Activated CD4-positive, alpha-beta T cell treated with anti-CD3 and anti-CD28 coated beads, Interleukin-2, amount 50 U/mL, for 16 hours (primary cell): ENCODE measurements at regions not wholly inside any gene's neighbourhood (a gene's known extent, or its start where the extent isn't known, plus 50 kb on each side); places are given as distances from the start of the nearest gene placed in this dataset.

Source experiments
- DNase-seq: peaks from one replicate; pipeline ENCODE4 v3.0.0-alpha.2; 2020

DNA sequence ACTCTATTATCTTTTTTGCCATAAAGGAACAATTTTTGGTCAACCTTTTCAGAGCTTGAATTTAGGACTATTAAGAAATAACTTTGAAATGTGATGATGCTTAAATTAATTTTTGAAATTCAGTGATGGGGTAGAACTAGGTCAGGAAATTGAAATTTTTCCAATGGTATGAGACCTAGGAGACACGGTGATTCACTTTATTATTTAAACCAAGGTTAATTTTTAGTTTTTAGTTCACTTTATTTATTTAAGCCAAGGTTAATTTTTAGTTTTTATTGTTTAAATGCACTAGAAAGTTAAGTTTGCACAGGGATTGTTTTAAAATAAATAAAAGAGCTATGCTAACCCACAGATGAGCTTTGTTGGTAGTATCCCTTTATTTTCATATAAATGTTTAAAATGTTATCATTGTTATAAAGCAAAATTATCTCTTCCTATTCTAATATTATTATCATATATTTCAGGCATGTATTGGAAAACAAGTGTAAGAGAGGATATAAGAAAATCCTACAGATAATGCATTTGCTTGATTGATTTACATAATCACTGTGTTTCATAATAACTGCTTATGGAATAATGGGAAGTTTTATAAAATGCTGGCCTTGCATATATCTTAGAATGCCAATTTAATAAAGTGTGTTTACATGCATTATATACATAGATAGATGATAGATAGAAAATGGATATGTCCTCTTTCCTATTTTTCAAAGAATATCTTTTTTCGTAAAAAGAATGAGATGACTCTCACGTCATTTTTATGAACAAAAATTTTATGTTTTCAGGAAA, 163.6 kb downstream of the HGF start:
- no peak for DNase-seq

DNA sequence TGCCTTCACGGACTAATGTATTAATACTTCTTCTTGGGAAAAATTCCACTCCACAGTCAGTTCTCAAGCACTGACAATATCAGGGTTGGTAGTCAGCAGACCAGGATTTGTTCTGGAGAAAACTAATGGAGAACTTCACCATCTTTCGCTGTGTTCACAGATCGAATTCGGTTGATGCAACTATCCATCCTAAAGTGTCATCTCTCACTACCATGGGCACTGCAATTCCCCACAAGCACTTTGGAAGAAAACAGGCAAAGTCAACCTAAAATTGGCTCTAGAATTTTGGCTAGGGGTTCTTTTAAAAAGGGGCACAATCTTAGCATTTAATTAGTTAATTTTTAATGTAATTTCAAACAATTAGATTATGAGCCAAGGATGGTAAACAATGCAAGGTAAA, 164.4 kb downstream of the HGF start:
- no peak for DNase-seq

DNA sequence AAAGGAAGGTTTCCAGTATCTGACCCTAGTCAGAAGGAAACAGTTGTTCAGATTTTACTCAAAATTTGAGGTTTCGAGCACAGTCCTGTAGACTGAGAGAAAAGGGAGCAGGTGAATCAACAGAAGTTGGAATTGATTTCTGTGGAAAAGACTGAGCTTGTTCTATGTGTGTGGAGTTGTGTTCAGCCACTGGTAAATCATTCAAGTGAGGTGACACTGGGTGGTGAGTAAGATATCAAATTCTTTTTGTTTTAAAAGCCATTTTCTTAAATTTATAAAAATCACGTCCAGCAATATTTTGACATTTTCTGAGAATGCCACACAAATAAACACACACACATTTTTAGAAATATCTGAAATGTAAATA, 165.1 kb downstream of the HGF start:
- no peak for DNase-seq

DNA sequence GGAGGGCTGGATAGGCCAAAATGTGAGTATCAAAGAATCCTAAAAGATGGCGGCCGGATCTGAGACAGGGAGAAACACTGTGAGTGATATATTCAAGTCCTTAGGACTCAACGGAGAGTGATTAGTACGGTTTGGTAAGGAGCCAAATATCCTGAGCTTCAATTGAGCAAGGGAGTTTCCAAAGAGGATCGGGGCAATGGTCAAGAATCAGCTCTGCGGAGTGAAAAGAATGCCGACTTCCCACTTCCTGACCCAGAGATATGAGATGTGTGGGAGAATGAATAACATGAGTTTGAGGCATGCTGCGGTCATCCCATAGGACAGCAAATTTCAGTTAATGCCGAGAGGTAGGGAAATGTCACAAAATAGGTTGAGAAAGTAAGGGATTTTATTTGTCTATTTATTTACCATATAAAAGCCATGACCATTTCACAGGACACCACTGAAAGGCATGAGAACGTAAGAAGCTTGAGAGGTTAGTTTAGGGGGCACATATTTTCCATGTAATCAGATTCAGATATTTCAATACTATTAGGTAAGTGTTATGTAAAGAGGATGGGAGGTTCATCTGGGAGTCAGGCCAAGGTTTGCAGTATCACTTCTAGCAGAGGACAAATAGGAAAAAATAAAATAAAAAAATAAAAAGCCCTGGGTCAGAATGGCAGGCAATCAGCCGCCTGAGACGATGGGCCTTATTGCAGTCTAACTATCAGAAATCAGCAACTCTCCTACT, 165.6 kb downstream of the HGF start:
- DNase-seq = no peak

DNA sequence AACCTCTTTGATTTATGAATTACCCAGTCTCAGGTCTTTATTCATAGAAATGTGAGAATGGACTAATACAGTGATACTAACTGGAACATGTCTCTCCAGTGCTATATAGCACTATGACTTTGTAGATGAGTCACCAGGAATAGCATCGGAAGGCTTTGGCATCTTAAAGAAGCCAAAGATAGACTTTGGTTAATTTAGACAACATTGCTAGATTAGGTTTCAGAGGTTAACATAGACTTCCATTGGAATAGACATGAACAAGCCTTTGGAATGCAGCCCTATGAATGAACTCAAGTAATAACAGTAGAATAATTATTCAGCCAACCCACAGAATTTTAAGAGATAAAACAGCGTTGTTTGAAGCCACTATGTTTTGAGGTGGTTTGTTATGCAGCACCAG, 169.2 kb downstream of the HGF start:
- no peak for DNase-seq

DNA sequence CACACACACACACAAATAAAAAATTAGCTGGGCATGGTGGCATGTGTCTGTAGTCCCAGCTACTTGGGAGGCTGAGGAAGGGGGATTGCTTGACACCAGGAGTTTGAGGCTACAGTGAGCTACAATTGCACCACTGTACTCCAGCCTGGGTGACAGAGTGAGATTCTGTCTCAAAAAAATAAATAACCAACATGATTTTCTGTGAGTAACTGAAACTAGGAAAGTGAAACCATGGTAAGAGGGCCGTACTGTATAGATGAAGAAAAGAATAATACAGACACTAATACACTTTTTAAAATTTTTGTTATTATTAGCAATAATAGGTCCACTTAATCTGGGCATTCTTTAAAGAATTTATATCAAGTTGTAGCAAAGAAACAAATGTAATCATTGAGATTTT, 170.9 kb downstream of the HGF start:
- DNase-seq = no peak

DNA sequence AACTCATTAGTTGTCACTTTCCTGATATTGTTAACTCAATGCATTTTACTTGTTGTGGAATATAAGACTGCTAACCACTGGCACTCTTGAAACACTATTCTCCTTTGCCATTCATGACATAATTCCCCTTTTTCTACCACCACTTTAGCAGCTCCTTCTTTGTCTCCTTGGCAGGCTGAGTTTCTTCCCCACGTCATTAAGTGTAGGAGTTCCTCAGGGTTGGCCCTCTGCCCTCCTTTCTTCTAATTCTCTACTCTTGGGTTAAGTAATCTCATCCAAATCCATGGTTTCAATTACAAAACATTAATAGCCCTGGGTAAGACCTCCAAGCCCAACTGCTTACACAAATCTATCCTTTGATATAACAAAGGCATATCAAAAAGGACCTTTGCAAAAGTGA, 175.1 kb downstream of the HGF start:
- no peak for DNase-seq

DNA sequence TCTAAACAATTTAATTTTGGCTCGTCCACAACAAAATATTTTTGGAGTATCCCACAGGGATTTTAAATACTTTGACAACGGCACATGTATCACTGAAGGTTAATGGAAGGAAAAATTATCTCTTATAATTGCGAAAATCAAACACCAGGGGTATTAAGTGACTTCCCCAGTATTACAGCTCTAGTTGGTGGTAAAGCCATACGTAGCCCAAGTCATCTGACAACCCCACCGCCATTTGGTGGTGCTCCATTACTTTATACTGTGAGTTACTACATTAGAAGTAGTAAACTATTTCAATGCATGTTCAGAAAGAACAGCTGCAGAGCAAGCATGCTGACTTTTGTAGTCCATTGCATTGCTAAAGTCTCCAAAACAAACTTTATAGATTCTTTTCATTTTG, 179.7 kb downstream of the HGF start:
- DNase-seq = no peak

DNA sequence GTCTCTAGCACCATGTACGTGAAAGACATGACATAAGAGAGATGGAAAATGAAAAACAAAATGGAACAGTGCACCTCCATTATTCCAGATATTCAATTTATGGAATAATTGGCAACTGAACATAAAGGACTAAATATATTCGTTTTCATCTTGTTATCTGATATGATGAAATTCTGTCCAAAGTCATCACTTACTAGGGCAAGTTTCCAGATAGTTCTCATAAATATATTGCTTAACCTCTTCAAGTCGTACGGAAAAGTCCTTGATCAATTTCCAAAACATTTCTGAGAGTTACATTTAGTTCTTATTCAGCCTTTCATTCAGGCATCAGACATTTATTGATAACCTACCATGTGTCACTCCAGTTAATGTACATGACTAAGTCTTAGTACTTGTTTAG, 185.2 kb downstream of the HGF start:
- no peak for DNase-seq

DNA sequence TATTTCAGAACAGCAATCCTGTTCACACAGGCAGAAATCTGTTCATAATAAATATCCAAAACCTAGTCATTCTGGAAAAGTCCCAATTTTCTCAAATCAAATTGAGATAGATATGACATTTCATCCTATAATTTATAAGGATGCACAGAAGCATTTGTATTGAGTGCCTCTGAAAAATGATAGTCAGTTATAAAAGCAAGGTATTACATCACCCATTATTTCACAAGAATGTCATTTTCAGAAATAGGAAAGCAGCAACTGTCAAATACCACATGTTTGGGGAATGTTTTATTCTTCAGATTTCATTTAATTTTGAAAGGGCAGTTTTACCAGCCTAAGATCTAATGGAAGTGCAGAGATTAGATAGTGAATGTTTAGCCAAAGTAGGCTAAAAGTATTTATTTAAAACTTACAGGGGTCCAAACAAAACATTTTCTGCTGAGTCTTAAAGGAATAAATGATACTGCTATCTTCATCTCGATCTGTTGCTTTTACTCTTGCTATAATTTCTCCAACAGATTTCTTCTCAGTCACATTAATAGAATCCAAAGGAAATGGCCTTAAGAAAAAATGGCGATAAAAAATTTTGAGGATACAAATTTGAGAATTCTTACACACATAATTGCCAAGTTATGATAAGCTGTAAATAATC, 185.8 kb downstream of the HGF start:
- DNase-seq = no peak

DNA sequence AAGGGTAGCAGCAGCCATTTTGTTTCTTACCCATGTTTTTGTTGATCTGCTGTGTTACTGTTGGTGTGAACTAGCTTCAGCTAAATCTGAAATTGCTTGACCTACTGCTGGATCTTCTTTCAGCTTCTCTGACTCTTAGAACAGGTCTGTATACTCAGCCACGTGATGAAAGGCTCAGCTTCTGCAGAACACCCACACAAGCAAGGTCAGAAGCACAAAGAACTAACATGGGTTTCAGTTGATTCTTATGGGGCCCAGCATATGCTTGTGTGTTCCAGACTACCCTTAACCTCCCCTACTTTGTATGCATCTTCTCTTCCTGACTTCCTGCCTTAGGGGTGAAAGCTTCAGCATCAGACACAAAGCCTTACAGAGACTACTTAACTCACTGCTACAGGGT, 186.8 kb downstream of the HGF start:
- DNase-seq = no peak

DNA sequence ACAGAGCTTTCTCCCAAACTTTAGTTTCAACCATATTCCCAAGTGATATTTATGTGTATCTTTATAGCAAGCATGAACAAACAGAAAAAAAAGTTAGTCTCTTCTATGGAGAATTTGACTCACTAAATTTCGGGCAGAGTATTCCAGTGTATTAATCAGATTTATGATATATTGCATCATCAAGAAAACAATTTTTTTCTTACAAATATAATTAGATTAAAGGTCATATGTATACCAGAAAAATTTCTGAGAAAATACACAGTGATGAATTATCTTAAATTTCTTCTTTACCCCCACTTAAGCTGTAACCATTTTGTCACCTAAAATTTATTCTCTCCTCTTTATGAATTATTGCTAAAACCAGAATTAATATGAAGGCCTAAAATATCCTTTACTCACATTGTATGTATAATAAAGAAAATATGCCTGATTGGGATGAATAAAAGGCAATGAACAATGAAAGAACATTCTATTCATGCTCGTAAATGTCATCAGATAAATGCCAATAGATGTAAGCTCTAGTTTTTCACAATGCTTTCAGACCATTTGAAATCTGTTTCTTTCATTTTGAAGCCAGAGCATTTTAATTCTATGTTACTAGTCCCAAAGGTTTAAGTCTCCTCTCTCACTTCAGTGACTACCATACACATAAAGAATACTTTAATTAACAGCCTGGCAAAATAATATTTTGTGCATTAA, 192.1 kb downstream of the HGF start:
- no peak for DNase-seq

DNA sequence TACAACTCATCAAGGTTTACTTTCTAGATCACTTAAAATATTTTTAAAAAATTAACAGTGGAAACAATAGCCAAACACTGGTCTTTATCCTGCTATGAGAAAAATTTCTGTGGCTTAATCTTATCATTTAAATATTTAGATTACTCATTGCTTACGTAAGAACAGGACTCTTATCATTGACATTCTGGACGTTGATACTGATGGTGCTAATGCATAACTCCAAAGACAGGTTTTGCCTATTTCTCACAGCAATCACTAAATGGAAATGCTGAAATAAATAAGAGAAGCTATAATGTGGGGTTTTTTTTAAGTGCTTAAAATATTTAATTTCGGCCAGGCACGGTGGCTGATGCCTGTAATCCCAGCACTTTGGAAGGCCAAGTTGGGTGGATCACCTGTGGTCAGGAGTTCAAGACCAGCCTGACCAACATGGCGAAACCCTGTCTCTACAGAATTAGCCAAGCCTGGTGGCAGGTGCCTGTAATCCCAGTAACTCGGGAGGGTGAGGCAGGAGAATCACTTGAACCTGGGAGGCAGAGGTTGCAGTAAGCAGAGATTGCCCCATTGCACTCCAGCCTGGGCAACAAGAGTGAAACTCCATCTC, 195.0 kb downstream of the HGF start:
- no peak for DNase-seq

DNA sequence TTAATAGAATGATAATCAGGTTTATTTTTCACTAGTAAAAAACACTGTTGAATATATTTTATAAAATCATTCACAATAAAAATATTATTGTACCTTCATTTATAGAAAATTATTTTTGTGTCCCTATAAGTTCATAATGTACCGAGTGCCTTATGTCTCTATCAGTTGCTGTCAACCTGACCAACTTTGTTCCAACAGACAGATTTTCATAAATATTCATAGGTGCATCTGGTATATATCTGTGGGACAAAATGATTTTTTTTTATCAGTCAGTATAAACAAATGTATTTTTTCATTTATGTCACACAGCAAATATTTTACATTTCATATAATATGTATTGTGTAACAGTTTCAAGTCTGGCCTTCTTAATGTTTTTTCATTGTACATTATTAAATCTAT, 195.9 kb downstream of the HGF start:
- DNase-seq = no peak

DNA sequence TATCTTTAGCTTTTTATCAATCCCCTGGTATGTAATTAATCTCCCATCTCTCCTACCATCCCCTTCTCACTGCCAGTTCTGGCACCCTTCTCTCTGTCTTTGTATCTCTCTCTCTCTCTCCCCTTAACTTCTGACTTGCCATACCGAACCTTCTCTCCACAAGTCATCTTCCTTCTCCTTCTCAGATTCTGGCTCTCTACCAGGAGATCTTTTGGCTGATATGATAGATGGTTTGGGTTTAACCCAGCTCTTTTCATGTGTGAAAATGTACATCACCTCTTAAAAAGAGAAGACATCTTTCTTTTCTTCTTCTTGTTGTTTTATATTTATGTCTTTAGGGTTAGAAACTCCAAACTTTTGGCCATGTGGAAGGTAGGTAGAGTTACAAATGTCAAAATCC, 196.7 kb downstream of the HGF start:
- DNase-seq = no peak

DNA sequence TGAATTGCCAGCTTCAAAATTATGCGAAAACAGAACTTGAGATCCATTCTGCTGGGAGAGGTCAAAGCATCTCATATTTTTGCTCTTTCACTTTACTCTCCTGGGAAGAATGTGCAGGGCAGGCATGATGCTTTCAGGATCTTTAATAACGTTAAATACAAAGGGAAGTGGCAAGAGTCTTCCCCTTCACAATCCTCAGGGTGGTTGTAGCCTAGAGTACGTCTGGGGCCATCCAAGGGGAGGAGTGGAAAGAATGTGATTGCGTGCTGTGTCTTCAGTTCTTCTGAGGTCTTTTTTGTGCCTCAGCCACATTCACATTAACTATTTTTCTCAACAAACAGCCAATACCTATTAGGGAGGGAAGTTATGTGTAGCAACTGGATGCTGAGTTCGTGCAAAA, 207.3 kb downstream of the HGF start:
- no peak for DNase-seq

DNA sequence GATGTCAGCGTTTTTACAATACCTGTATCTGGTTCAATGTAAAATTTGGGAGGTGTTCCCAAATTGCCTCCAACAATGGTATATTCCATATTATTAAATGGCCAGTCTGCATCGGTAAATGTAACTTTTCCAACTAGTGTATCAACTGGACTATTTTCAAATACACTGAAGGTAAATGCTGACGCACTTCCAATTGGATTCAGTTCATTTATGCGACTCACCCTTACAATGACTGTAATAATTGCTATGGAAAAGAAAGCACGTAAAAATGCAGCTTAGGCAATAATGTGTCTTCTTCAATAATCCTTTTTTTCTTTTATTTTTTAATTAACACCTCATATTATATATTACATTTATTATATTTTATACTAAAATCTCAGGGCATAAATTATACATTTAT, 209.1 kb downstream of the HGF start:
- DNase-seq = no peak

DNA sequence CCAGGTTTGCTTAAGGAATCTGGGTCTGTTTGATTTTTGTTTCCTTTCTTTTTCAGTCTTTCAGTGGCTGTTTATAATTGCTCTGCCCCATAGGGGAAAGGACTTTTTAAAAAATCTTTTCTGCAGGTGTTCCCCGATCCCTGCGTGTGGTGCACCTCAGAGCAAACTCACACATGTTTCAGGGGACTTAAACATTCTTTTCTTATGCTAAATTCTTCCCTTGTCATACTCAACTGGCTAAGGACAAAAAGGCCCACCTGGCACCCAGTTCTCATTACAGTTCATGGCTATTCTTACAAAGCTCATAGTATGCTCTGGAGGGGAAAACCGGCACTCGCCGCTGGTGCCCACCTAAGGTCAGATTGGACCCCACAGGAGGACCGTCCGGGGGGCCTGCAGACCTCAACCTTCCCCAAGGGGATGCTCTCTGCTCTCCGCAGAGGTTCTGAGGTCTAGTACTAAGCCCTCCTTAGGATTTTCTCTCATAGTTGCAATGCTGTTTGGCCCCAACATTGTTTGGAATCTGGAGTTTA, 220.3 kb downstream of the HGF start:
- no peak for DNase-seq

DNA sequence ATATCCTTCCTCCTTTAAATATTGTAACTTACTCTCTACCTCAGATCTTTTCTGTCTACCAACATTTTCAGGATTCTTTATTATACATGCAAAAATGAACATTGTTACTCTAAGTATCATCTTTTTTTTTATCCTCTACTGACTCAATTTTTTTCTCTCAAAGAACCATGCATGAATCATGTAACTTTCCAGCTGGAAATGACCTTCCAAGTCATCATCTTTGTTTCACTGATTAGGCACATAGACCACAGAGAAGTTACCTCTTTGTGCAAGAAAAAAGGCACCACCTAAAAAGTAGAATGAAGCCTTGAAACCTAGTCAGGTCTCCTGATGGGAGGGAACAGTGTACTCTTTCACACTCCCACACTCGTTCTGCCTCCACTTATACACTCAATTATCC, 234.9 kb downstream of the HGF start:
- no peak for DNase-seq

DNA sequence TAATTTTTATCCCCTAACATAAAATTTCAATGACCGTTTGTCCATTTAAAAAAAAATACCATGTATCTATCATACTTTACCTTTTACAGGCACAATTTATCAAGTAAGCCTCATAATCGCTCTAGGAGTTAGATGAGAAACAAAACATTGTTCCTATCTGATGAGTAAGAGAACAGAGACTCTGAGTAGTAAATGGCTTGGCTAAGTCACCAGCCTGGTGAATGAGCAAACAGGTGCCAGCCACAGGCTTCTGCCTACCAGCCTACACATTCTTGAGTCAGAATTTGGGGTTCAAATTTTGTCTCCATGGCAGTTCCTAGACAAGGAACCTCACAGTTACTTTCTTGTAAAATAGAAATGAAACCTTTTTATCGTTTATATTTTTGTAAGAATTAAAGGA, 235.4 kb downstream of the HGF start:
- no peak for DNase-seq

DNA sequence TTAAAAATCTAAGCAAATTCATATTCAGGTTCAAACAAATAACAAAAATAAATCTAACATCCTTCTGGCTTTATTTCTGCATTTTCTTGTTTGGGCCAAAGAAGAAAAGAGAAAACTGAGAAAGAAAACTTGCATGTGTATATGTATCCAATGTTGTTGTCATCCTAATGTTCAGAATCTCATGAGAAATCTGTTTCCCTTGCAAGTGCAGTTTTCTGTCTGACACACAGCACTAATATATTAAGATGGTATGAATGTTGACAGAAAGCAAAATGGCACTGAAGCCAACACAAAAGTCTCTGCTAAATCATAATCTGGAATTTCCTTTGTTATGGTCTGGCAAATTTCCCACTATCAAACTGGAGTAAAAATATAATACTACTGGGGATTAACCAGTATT, 235.9 kb downstream of the HGF start:
- no peak for DNase-seq

DNA sequence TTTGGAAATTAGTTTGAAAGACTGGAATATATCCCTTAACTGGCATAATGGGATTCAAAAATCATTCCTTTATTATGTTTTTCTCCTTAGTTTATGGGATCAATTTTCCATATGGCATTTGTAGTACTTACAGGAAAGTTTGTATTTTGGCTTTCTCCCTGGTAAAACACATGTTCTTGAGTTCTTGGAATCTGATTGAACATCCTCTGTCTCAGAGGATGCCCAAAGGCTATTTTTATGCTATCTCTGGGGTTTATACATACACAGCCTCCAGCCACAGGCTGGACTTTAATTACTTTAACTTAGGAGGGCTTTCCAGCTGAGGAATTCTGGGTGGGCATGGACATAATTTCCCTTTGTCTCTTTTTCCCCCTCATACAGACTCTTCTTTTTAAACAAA, 236.4 kb downstream of the HGF start:
- no peak for DNase-seq

DNA sequence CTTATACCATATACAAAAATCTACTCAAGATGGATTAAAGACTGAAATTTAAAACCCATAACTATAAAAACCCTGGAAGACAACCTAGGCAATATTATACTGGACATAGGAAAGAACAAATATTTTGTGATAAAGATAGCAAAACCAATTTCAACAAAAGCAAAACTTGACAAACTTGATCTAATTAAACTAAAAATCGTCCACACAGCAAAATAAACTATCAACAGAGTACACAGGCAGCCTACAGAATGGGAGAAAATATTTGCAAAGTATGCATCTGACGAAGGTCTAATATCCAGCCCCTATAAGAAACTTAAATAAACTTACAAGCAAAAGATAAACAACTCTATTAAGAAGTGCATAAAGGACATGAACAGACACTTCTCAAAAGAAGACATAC, 240.1 kb downstream of the HGF start:
- DNase-seq = no peak
